DND-41 (cell line): ENCODE measurements at regions not wholly inside any gene's neighbourhood (a gene's known extent, or its start where the extent isn't known, plus 50 kb on each side); places are given as distances from the start of the nearest gene placed in this dataset.

ENCODE experiments used
- CTCF ChIP-seq: IDR thresholded peaks from 2 replicates; pipeline ENCODE4 v1.5.1; 2012; ENCODE audit warnings: borderline replicate concordance, low read length, moderate library complexity, mild to moderate bottlenecking; ENCODE audit not compliant: poor library complexity, severe bottlenecking; ENCODE audit errors: extremely low read depth
- EZH2 ChIP-seq: IDR thresholded peaks from 3 replicates; pipeline ENCODE4 v1.6.1; 2012; ENCODE audit warnings: borderline replicate concordance, low read depth, mild to moderate bottlenecking, moderate library complexity, low read length, inconsistent platforms; ENCODE audit not compliant: severe bottlenecking

- TF ChIP-seq CTCF (no peak), EZH2 (no peak)
Observed at GRCh38 chr1:78377356-78377928, 113.3 kb upstream of the PTGFR start.
